Coronary artery (tissue), 2 donors: ENCODE measurements at regions not wholly inside any gene's neighbourhood (a gene's known extent, or its start where the extent isn't known, plus 50 kb on each side); places are given as distances from the start of the nearest gene placed in this dataset.

ENCODE experiments used
- DNase-seq: peaks from one replicate; pipeline ENCODE4 v3.0.0-alpha.2; 2017; ENCODE audit warnings: low spot score
- H3K27ac ChIP-seq, 2 donors: fragments of 200-600 bp; sonication (generic); one replicate each; pipeline ENCODE4 v1.5.1; 2016 to 2019
- H3K4me3 ChIP-seq: fragments of 200-600 bp; sonication (generic); 2 replicates; pipeline ENCODE4 v1.5.1; 2016; ENCODE audit warnings: mild to moderate bottlenecking, moderate library complexity
- CTCF ChIP-seq: fragments of 200-600 bp; sonication (generic); IDR thresholded peaks from one replicate; pipeline ENCODE4 v1.5.1; 2019; ENCODE audit warnings: antibody characterized with exemption

- Histone ChIP-seq H3K4me3 (no peak overlapping the region), H3K27ac (no peak overlapping the region)
- TF ChIP-seq CTCF = no peak
- no peak for DNase-seq
These were observed 324.2 kb downstream of the BMP2 start for GRCh38 chr20:7091655-7092054.

GRCh38 chr20:7094438-7094997, 327.0 kb downstream of the BMP2 start:
- Histone ChIP-seq H3K27ac (no peak overlapping the region), H3K4me3 (no peak overlapping the region)
- DNase-seq = no peak
- TF ChIP-seq CTCF = no peak

GRCh38 chr20:7106910-7107309, 339.4 kb downstream of the BMP2 start:
- H3K27ac ChIP-seq = no peak overlapping the region
- H3K4me3 ChIP-seq = no peak overlapping the region
- no peak for DNase-seq
- TF ChIP-seq CTCF = no peak

GRCh38 chr20:7108929-7109328, 341.4 kb downstream of the BMP2 start:
- H3K4me3 ChIP-seq = no peak overlapping the region
- no peak overlapping the region for H3K27ac ChIP-seq
- DNase-seq = no peak
- no peak for TF ChIP-seq CTCF

GRCh38 chr20:7113577-7114466, 346.3 kb downstream of the BMP2 start:
- no peak overlapping the region for H3K4me3 ChIP-seq
- no peak for DNase-seq
- no peak for TF ChIP-seq CTCF
- no peak overlapping the region for H3K27ac ChIP-seq

- no peak for DNase-seq
- Histone ChIP-seq H3K27ac (no peak overlapping the region), H3K4me3 (no peak overlapping the region)
- no peak for TF ChIP-seq CTCF
These were observed 356.0 kb downstream of the BMP2 start for GRCh38 chr20:7123457-7123856.

GRCh38 chr20:7124120-7124519, 356.6 kb downstream of the BMP2 start:
- no peak for DNase-seq
- TF ChIP-seq CTCF = no peak
- no peak overlapping the region for H3K27ac ChIP-seq
- no peak overlapping the region for H3K4me3 ChIP-seq
